ENCODE measurements at regions not wholly inside any gene's neighbourhood (a gene's known extent, or its start where the extent isn't known, plus 50 kb on each side); places are given as distances from the start of the nearest gene placed in this dataset.
"Not testable (repeated sequence)": the region's sequence is repeated elsewhere in the genome, so short reads cannot be mapped to it uniquely, and the experiment has no call there.

- Histone ChIP-seq H3K27me3 (ENCODE audit: control insufficient read depth in 4 of 4, insufficient read depth in 4 of 4, low read length in 3 of 4) (no peaks in the 10 kb centered on the region), H3K4me1 (ENCODE audit: control insufficient read depth in 4 of 4, insufficient read depth in 4 of 4, low read length in 3 of 4) (no peaks in the 10 kb centered on the region), H3K27ac (ENCODE audit: low read depth in 1 of 2, low read length in 2 of 2) (no peak overlapping the region), H3K4me3 (ENCODE audit: low read depth in 1 of 3, low read length in 3 of 3) (no peak overlapping the region), H3K36me3 (ENCODE audit: control insufficient read depth in 4 of 4, insufficient read depth in 3 of 4, low read depth in 1 of 4, low read length in 3 of 4) (no peaks in the 10 kb centered on the region), H3K9me3 (ENCODE audit: control insufficient read depth in 4 of 4, low read length in 3 of 4) (no peaks in the 10 kb centered on the region), H3K9ac (ENCODE audit: low read depth in 1 of 2, low read length in 2 of 2) (no peak overlapping the region)
- 79% methylated on average over 5 of the region's 5 CpGs for WGBS
- no peak for DNase-seq (ENCODE audit: low spot score)
- TF ChIP-seq ZBTB33 (IDR thresholded peaks at IDR 0.05) (no peak), FOXA1 (IDR thresholded peaks at IDR 0.05) (no peak)
Observed at GRCh38 chr10:2772135-2772534, 295.2 kb upstream of the PFKP start.

GRCh38 chr10:2767293-2767692 is 300.1 kb upstream of the PFKP start:
- H3K36me3 ChIP-seq (ENCODE audit: control insufficient read depth in 4 of 4, insufficient read depth in 3 of 4, low read depth in 1 of 4, low read length in 3 of 4); H3K9me3 ChIP-seq (ENCODE audit: control insufficient read depth in 4 of 4, low read length in 3 of 4); H3K9ac ChIP-seq (ENCODE audit: low read depth in 1 of 2, low read length in 2 of 2); H3K27me3 ChIP-seq (ENCODE audit: control insufficient read depth in 4 of 4, insufficient read depth in 4 of 4, low read length in 3 of 4); H3K4me3 ChIP-seq (ENCODE audit: low read depth in 1 of 3, low read length in 3 of 3); DNase-seq (ENCODE audit: low spot score); H3K4me1 ChIP-seq (ENCODE audit: control insufficient read depth in 4 of 4, insufficient read depth in 4 of 4, low read length in 3 of 4); H3K27ac ChIP-seq (ENCODE audit: low read depth in 1 of 2, low read length in 2 of 2): not testable (repeated sequence)
- WGBS = 72% methylated on average over 5 of the region's 5 CpGs

GRCh38 chr10:2761971-2762370 is 305.4 kb upstream of the PFKP start:
- WGBS = 78% methylated on average over 4 of the region's 4 CpGs
- H3K27me3 ChIP-seq (ENCODE audit: control insufficient read depth in 4 of 4, insufficient read depth in 4 of 4, low read length in 3 of 4) = peaks cover 0 to 5% (median 2%) of the 10 kb centered on the region in 4 donors
- no peak for DNase-seq (ENCODE audit: low spot score)
- TF ChIP-seq HNF4G (IDR thresholded peaks at IDR 0.05) (no peak), GABPA (IDR thresholded peaks at IDR 0.05 in 1 of 2, conservative IDR thresholded peaks at IDR 0.05 in 1 of 2) (no peak), SP1 (IDR thresholded peaks at IDR 0.05) (no peak), YY1 (IDR thresholded peaks at IDR 0.05) (no peak), CTCF (IDR thresholded peaks at IDR 0.05; ENCODE audit: low read depth, low read length, missing input control) (no peak), FOXA2 (IDR thresholded peaks at IDR 0.05) (no peak), JUND (IDR thresholded peaks at IDR 0.05) (no peak), RAD21 (IDR thresholded peaks at IDR 0.05) (no peak), REST (IDR thresholded peaks at IDR 0.05) (no peak), HNF4A (conservative IDR thresholded peaks at IDR 0.05) (no peak), NR2F2 (IDR thresholded peaks at IDR 0.05) (no peak), TAF1 (conservative IDR thresholded peaks at IDR 0.05) (no peak), MAX (IDR thresholded peaks at IDR 0.05) (no peak), FOXA1 (IDR thresholded peaks at IDR 0.05) (no peak), RXRA (IDR thresholded peaks at IDR 0.05) (no peak)
- no peaks in the 10 kb centered on the region for H3K4me1 ChIP-seq (ENCODE audit: control insufficient read depth in 4 of 4, insufficient read depth in 4 of 4, low read length in 3 of 4)
- H3K9me3 ChIP-seq (ENCODE audit: control insufficient read depth in 4 of 4, low read length in 3 of 4) = no peaks in the 10 kb centered on the region
- H3K4me3 ChIP-seq (ENCODE audit: low read depth in 1 of 3, low read length in 3 of 3) = no peak overlapping the region
- H3K9ac ChIP-seq (ENCODE audit: low read depth in 1 of 2, low read length in 2 of 2) = no peak overlapping the region
- no peaks in the 10 kb centered on the region for H3K36me3 ChIP-seq (ENCODE audit: control insufficient read depth in 4 of 4, insufficient read depth in 3 of 4, low read depth in 1 of 4, low read length in 3 of 4)
- H3K27ac ChIP-seq (ENCODE audit: low read depth in 1 of 2, low read length in 2 of 2) = no peak overlapping the region
